DMS 273 (cell line): ENCODE measurements at regions not wholly inside any gene's neighbourhood (a gene's known extent, or its start where the extent isn't known, plus 50 kb on each side); places are given as distances from the start of the nearest gene placed in this dataset.

Source experiments
- DNase-seq: peaks from one replicate; lab custom pipeline; 2025; ENCODE audit not compliant: unreplicated experiment; lab: John Stamatoyannopoulos, UW

DNA sequence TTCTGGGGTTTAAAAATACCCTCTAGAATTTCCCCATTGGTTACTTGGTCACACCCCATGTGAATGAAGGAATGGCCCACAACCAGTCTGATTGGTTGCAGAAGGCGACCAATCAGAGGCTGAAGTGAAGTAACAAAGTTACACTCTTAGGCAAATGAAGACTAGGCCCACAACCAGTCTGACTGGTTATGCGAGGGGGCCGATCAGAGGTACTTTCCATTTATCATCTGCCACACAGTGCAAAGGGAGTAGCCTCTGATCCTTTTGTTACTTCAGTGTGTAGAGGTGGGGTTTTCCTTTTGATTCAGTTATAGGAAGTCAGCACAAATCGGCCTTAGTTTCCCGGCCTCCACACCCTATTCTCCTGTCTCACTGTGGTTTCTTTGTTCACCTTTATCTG is 61.2 kb upstream of the SGK1 start:
- no peak for DNase-seq

DNA sequence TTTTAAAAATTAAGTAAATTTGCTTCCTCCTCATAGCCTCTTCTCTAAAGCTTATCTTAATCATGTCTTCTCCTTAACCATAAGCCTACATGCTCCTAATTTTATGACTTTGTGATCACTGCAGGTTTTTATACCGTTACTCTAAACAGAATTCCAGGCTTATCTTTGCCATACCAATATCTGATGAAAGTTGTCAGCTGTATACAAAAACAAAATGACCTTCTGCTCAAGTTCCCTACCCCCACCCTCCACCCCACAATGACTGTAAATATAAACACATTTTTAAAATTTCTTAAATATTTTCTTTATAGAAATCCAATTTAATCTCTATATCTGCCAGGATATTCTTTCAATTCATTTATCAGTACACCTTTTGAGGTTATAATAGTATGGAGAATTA is 60.5 kb upstream of the SGK1 start:
- no peak for DNase-seq

- peak; percentile 17 for DNase-seq
Observed at GRCh38 chr6:134376785-134377184, 58.9 kb upstream of the SGK1 start.

DNA sequence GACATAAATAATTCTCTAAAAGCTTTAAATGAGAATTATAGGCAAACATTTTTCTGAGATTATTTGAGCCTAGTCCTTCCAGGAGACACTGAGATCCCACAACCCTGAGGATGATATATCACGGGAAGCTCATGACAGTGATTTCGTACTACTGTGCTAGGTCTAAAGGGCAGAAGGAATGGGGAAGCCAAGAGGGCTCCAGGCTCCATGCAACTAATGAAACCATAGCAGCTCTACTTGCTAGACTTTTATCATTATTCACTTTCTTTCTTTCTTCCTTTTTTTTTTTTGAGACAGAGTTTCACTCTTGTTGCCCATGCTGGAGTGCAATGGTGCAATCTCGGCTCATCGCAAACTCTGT is 57.3 kb upstream of the SGK1 start:
- DNase-seq: no peak

DNA sequence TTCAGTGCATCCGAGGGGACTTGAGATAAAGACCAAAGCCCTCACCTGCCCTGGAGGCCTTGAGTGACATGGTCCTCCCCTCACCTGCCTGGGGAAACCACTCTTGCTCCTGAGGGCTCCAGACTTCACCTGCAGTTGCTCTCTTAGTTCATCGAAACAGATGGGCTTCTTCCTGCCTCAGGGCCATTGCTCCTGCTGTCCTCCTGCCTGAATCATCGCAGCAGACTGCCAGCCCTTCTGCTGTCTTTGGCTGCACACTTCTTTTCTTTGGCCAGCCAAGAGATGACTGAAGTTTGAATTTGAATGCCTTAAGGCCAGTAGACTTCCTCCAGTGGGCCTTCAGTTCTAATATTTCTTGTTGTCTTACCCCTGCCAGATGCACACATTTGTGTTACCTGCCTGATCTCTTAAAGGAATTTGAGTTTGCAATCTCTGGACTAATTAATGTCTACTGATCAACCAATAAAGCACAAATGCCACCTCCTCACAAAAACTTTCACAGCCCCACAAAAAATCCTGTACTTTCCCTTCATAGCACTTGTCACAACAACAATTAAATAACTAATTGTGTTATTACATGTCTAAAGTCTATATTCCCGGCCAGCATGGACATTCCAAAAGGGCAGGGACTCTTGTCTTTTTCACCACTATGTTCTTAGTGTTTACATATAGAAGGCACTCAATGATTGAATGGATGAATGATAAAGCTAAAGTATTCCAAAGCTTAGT is 56.7 kb upstream of the SGK1 start:
- DNase-seq: peak; percentile 17

DNA sequence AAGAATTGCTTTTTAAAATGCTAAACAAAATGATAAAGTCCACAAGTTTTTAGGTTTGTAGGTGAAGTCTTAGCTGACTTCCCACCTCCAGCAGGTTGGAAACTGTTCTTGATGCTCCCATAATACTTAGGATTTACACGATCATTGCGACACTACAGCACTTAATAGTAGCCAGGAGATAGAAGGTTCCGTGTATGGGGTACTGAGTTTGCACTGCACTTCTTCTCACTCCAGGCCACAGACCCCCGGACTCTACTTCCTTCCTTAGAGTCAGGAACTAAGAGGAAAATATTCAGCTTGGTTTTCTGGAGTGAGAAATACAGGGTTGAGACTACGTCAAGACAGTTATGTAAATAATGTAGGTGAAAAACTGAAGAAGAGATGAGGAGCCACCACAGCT is 56.1 kb upstream of the SGK1 start:
- no peak for DNase-seq

DNA sequence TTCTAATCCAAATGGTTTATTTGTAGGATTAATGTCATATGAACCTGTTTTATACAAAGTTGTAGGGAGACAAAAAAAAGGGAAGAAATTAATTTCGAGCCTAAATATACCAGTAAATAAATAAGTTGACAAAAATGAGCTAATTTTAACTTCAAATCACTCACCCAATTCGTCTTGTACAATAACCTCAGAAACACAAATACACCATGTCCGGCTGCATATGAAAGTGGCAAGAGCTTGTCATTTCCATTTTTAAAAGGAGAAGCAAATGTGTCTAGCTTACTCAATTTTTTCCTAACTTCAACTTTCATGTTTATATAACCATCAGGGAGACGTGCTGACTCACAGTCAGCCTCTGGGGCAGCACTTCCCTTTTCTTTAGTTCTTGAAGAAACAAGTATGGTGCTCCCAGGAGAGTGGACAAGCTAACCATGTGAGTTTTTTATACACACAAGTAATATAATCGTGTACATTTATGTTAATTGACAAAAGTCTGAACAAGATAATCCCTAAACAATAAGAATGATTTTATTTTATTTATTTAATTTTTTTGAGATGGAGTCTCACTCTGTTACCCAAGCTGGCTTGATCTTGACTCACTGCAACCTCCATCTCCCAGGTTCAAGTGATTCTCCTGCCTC is 55.5 kb upstream of the SGK1 start:
- no peak for DNase-seq

- DNase-seq: no peak
Observed at GRCh38 chr6:134372603-134373281, 54.8 kb upstream of the SGK1 start.

- no peak for DNase-seq
Observed at GRCh38 chr6:134368670-134369069, 50.8 kb upstream of the SGK1 start.
